ENCODE measurements at regions not wholly inside any gene's neighbourhood (a gene's known extent, or its start where the extent isn't known, plus 50 kb on each side); places are given as distances from the start of the nearest gene placed in this dataset.
A peak's percentile ranks its signal among the peaks of the same experiment; 100 is the strongest.
"Not testable (repeated sequence)": the region's sequence is repeated elsewhere in the genome, so short reads cannot be mapped to it uniquely, and the experiment has no call there.

DNA sequence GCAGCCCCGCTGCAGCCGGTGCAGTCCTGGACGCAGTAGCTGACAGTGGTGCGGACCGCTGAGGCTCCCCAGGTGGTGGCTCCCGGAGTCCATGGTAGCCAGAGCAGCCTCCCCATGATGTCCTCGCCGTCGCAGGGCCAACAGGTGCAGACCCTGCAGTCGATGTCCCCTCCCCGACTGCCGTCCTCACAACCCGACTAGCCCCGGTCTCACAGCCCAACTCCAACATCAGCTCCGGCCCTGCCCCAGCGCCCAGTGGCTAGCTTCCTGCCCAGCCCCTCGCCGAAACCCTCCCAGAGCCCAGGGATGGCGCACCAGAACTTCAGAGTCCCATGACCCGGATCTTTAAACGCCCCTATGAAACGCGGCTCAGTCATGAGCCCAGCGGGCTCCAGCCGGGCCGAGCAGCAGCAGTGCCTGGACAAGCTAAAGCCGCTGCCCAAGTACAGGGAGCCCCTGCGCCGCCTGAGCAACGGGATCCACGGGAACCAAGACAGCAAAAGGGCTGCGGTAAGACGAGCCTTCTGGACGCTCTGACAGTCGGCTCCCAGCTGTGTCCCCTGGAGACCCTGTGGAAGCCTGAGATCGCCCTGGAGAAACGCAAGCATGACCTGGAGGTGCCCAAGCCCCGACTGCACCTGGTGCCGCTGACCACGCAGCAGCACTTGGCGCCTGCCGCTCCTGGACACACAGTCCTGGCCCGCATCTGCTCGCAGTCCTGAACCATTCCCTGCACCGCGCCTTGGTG lies 53.8 kb upstream of the TUBA3E start:
- DNase-seq (ENCODE audit: low read depth) = no peak

DNA sequence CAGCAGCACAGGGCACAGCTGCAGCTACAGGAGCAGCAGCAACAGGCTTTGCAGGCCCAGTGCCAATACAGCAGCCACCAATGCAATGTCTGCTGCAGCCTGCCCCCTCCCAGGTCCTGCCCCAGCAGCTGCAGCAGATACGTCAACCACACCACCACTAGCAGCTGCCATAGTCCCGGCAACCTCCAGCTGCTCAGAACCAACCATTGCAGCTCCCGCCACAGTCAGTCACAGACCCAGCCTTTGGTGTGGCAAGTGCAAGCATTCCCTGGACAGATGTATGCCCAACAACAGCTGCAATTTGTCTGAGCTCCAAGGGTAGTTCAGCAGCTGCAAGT lies 53.3 kb upstream of the TUBA3E start:
- peak; percentile 84 for DNase-seq (ENCODE audit: low read depth)

DNA sequence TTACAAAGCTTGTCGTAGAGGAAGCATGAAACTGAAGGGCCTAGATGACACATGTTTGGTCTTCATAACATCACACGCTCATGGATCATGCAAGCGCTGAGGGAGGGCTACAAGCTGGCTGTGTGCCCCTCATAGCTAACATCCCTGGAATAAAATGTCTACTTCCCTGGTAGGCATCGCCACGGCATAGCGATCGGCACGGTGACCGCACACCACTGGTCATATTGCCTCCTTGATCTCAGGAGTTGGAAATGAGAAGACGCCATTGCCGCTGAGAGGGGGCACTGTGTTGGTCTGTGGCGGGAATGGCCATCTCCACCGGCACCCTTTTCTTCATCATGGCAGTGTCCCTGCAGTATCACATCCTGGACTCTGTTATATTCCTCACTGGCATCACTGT lies 50.1 kb upstream of the TUBA3E start:
- not testable (repeated sequence) for DNase-seq (ENCODE audit: low read depth)

All from myocyte (in vitro differentiated cells).